ENCODE measurements at regions not wholly inside any gene's neighbourhood (a gene's known extent, or its start where the extent isn't known, plus 50 kb on each side); places are given as distances from the start of the nearest gene placed in this dataset.

DNA sequence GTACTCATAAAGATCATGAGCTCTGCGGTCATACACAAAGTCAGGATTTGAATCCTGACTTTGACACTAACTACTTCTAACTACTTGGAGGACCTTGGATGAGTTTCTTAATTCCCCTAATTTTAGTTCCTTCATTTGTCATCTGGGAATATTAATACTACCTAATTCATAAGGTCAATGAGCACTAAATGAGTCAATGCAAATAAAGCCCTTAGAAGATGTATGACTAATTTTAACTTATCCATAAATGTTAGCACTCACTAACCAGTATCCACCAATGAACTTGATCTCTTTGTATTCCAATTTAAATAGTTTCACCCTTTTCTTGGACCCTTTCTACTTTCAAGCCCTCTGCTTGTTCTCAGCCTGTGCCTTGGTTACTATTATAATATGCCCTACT, 1106.4 kb downstream of the CDH18 start:
- TF ChIP-seq POLR2A (IDR thresholded peaks at IDR 0.05) (no peak), CTCF (IDR thresholded peaks at IDR 0.05) (no peak), EP300 (IDR thresholded peaks at IDR 0.05) (no peak)
